A549 (cell line): ENCODE measurements at regions not wholly inside any gene's neighbourhood (a gene's known extent, or its start where the extent isn't known, plus 50 kb on each side); places are given as distances from the start of the nearest gene placed in this dataset.

Experiments
- ATAC-seq, 2 experiments: fragments of 200-7000 bp in 1 of 2; fragments of >200 bp in 1 of 2; cut with Nextera tagmentation in 1 of 2; cut with Tn5 transposase in 1 of 2; 3 replicates each; pipeline versions ENCODE4 v1.8.0 to v1.9.1; 2018 to 2020; ENCODE audit warnings: mild to moderate bottlenecking in 1 of 2, moderate library complexity in 1 of 2
- CTCF ChIA-PET: fragments of 300-600 bp; sonication (Branson Sonifier 250); formaldehyde crosslinking; extraction: SDS; loops from one replicate; lab custom pipeline; 2021; ENCODE audit warnings: antibody characterized with exemption, inconsistent platforms; lab: Yijun Ruan, JAX
- POLR2A ChIA-PET: fragments of 350-600 bp; formaldehyde crosslinking; extraction: SDS; loops from one replicate; lab custom pipeline; 2021; ENCODE audit warnings: antibody characterized with exemption, inconsistent platforms; lab: Yijun Ruan, JAX
- DNase-seq, 2 experiments: peaks; one replicate each; pipeline versions ENCODE4 v3.0.0 to v3.0.0-alpha.2; 2011 to 2016; ENCODE audit warnings: low read depth in 1 of 2, low spot score in 1 of 2
- FAIRE-seq: peaks from 2 replicates; lab custom pipeline; 2011; peaks lifted over from hg19 to GRCh38; lab: Jason Lieb, UNC
- H3K27ac ChIP-seq, 2 experiments: fragments of >200 bp; sonication (Bioruptor Twin); formaldehyde crosslinking; 3 replicates each; pipeline ENCODE4 v1.5.1; 2016 to 2017
- H3K4me1 ChIP-seq: fragments of >200 bp; sonication (Bioruptor Twin); formaldehyde crosslinking; 3 replicates; pipeline ENCODE4 v1.6.1; 2016
- H3K4me2 ChIP-seq: fragments of >200 bp; sonication (Bioruptor Twin); formaldehyde crosslinking; 3 replicates; pipeline ENCODE4 v1.6.1; 2016
- H3K4me3 ChIP-seq: fragments of >200 bp; sonication (Bioruptor Twin); formaldehyde crosslinking; 3 replicates; pipeline ENCODE4 v1.5.1; 2016
- H3K9me3 ChIP-seq: fragments of >200 bp; sonication (Bioruptor Twin); formaldehyde crosslinking; 3 replicates; pipeline ENCODE4 v1.6.1; 2016
- ATOH8 ChIP-seq: fragments of 250-450 bp; sonication (Bioruptor Pico); IDR thresholded peaks from 2 replicates; pipeline ENCODE4 v1.5.0; 2020; ENCODE audit warnings: low read depth, mild to moderate bottlenecking, moderate library complexity
- BCL3 ChIP-seq: fragments of >200 bp; sonication (Bioruptor Twin); formaldehyde crosslinking; IDR thresholded peaks from 3 replicates; pipeline ENCODE4 v1.6.1; 2016
- CBX2 ChIP-seq: fragments of 200-600 bp; sonication (generic); IDR thresholded peaks from 2 replicates; pipeline ENCODE4 v1.6.1; 2016; ENCODE audit warnings: low read depth, mild to moderate bottlenecking, borderline replicate concordance
- CBX8 ChIP-seq: fragments of 200-600 bp; sonication (generic); IDR thresholded peaks from 2 replicates; pipeline ENCODE4 v1.6.1; 2016
- CEBPB ChIP-seq, 2 experiments: fragments of >200 bp in 1 of 2; sonication (Bioruptor Twin) in 1 of 2; formaldehyde crosslinking in 1 of 2; IDR thresholded peaks; 2 replicates each; pipeline ENCODE4 v1.6.1; 2012 to 2016
- CHD4 ChIP-seq: fragments of 200-600 bp; sonication (generic); IDR thresholded peaks from 2 replicates; pipeline ENCODE4 v1.6.1; 2016; ENCODE audit warnings: antibody characterized with exemption, mild to moderate bottlenecking, borderline replicate concordance
- EHF ChIP-seq: fragments of 250-450 bp; sonication (Bioruptor Pico); IDR thresholded peaks from 2 replicates; pipeline ENCODE4 v1.5.0; 2020; ENCODE audit warnings: mild to moderate bottlenecking
- EHMT2 ChIP-seq: fragments of 200-600 bp; sonication (generic); IDR thresholded peaks from 2 replicates; pipeline ENCODE4 v1.6.1; 2016; ENCODE audit warnings: antibody characterized with exemption, low read depth, mild to moderate bottlenecking, moderate library complexity
- ELK1 ChIP-seq: fragments of 150-350 bp; IDR thresholded peaks from 2 replicates; pipeline ENCODE4 v1.6.1; 2014; ENCODE audit warnings: low read depth, mild to moderate bottlenecking, low read length
- ESRRA ChIP-seq: fragments of 150-350 bp; IDR thresholded peaks from 2 replicates; pipeline ENCODE4 v1.6.1; 2014; ENCODE audit warnings: mild to moderate bottlenecking, low read length, borderline replicate concordance
- FOXS1 ChIP-seq: fragments of 250-450 bp; sonication (Bioruptor Pico); IDR thresholded peaks from 2 replicates; pipeline ENCODE4 v1.5.0; 2020; ENCODE audit warnings: mild to moderate bottlenecking, moderate library complexity
- HEYL ChIP-seq: fragments of 250-450 bp; sonication (Bioruptor Pico); IDR thresholded peaks from 2 replicates; pipeline ENCODE4 v1.8.0; 2021; ENCODE audit warnings: mild to moderate bottlenecking, moderate library complexity
- HOXA7 ChIP-seq: fragments of 250-450 bp; sonication (Bioruptor Pico); IDR thresholded peaks from 2 replicates; pipeline ENCODE4 v1.5.0; 2020; ENCODE audit warnings: mild to moderate bottlenecking, moderate library complexity
- HOXB13 ChIP-seq: fragments of 250-450 bp; sonication (Bioruptor Pico); IDR thresholded peaks from 2 replicates; pipeline ENCODE4 v1.5.0; 2020; ENCODE audit warnings: low read depth, mild to moderate bottlenecking, moderate library complexity
- JUN ChIP-seq, 2 experiments: fragments of >200 bp; sonication (Bioruptor Twin); formaldehyde crosslinking; IDR thresholded peaks; 2 replicates in 1 of 2; 3 replicates in 1 of 2; pipeline ENCODE4 v1.6.1; 2016 to 2017
- KDM1A ChIP-seq: fragments of 200-600 bp; sonication (generic); IDR thresholded peaks from 2 replicates; pipeline ENCODE4 v1.6.1; 2016; ENCODE audit warnings: low read depth, mild to moderate bottlenecking
- KDM5A ChIP-seq: fragments of 200-600 bp; sonication (generic); IDR thresholded peaks from 2 replicates; pipeline ENCODE4 v1.6.1; 2016; ENCODE audit warnings: antibody characterized with exemption, mild to moderate bottlenecking
- MYC ChIP-seq: IDR thresholded peaks from 2 replicates; pipeline ENCODE4 v1.6.1; 2012; ENCODE audit warnings: mild to moderate bottlenecking, inconsistent platforms, low read length, improper control_type of control experiment, borderline replicate concordance
- PHF8 ChIP-seq: fragments of 200-600 bp; sonication (generic); IDR thresholded peaks from 2 replicates; pipeline ENCODE4 v1.6.1; 2016; ENCODE audit warnings: low read depth, mild to moderate bottlenecking, antibody characterized with exemption, moderate library complexity, borderline replicate concordance
- RAD21 ChIP-seq, 2 experiments: fragments of >200 bp in 1 of 2; sonication (Bioruptor Twin) in 1 of 2; formaldehyde crosslinking in 1 of 2; IDR thresholded peaks in 1 of 2; conservative IDR thresholded peaks in 1 of 2; 2 replicates in 1 of 2; 3 replicates in 1 of 2; pipeline ENCODE4 v1.6.1; 2012 to 2018; ENCODE audit warnings: inconsistent platforms in 1 of 2
- RCOR1 ChIP-seq: fragments of 150-350 bp; IDR thresholded peaks from 2 replicates; pipeline ENCODE4 v1.6.1; 2014; ENCODE audit warnings: antibody characterized with exemption, low read length, low read depth
- RFX5 ChIP-seq: fragments of 450-650 bp; IDR thresholded peaks from 2 replicates; pipeline ENCODE4 v1.7.1; 2014; ENCODE audit warnings: antibody characterized with exemption, mild to moderate bottlenecking, moderate library complexity
- SMC3 ChIP-seq: fragments of >200 bp; sonication (Bioruptor Twin); formaldehyde crosslinking; IDR thresholded peaks from 3 replicates; pipeline ENCODE4 v1.6.1; 2018; ENCODE audit warnings: inconsistent platforms
- SREBF2 ChIP-seq: fragments of 450-650 bp; IDR thresholded peaks from 2 replicates; pipeline ENCODE4 v1.6.1; 2014; ENCODE audit warnings: mild to moderate bottlenecking, moderate library complexity
- USF2 ChIP-seq: fragments of 450-650 bp; IDR thresholded peaks from 2 replicates; pipeline ENCODE4 v1.6.1; 2014; ENCODE audit warnings: antibody characterized with exemption
- ZNF302 ChIP-seq: fragments of 250-450 bp; sonication (Bioruptor Pico); IDR thresholded peaks from 2 replicates; pipeline ENCODE4 v1.9.0; 2021; ENCODE audit warnings: inconsistent platforms, mild to moderate bottlenecking, moderate library complexity
- ZSCAN20 ChIP-seq: fragments of 250-450 bp; sonication (Bioruptor Pico); IDR thresholded peaks from 2 replicates; pipeline ENCODE4 v1.8.0; 2022; ENCODE audit warnings: mild to moderate bottlenecking, moderate library complexity
- WGBS: methylation state at CpG from one replicate; pipeline ENCODE4 v1.1.6; 2017; ENCODE audit errors: missing lambda C conversion rate; 5-methylcytosine and 5-hydroxymethylcytosine counted together
- TF ChIP-seq, protein P1 (sequence below): IDR thresholded peaks from 2 replicates; pipeline ENCODE4 v1.6.1; 2012

GRCh38 chr7:50181081-50181480 is 88.0 kb upstream of the ZPBP start:
- 3% methylated on average over 7 of the region's 7 CpGs for WGBS
- DNase-seq (no peak), FAIRE-seq (no peak), ATAC-seq (no peak)
- H3K4me2 ChIP-seq: no peak overlapping the region
- CTCF ChIA-PET: no interaction called here
- no peak for TF ChIP-seq RCOR1
- TF ChIP-seq ZNF302 (CRISPR knock-in tag): no peak
- no peak for TF ChIP-seq ESRRA
- no peak for TF ChIP-seq KDM1A
- no peak for TF ChIP-seq CBX8
- no peak for TF ChIP-seq EHF (CRISPR knock-in tag)
- no peak for TF ChIP-seq RAD21 (conservative IDR thresholded peaks at IDR 0.05 in 1 of 2, IDR thresholded peaks at IDR 0.05 in 1 of 2)
- no peak for TF ChIP-seq HOXB13 (CRISPR knock-in tag)
- TF ChIP-seq SREBF2: no peak
- TF ChIP-seq USF2: no peak
- TF ChIP-seq SMC3: no peak
- no peak for TF ChIP-seq EHMT2
- no peak for TF ChIP-seq HOXA7 (CRISPR knock-in tag)
- TF ChIP-seq ZSCAN20 (CRISPR knock-in tag): no peak
- TF ChIP-seq ATOH8 (CRISPR knock-in tag): no peak
- TF ChIP-seq RFX5: no peak
- TF ChIP-seq ELK1: no peak
- TF ChIP-seq, protein P1, sequence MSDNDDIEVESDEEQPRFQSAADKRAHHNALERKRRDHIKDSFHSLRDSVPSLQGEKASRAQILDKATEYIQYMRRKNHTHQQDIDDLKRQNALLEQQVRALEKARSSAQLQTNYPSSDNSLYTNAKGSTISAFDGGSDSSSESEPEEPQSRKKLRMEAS: no peak
- no peaks in the 10 kb centered on the region for H3K4me1 ChIP-seq
- POLR2A ChIA-PET: no interaction called here
- no peak overlapping the region for H3K4me3 ChIP-seq
- no peaks in the 10 kb centered on the region for H3K9me3 ChIP-seq
- H3K27ac ChIP-seq: no peak overlapping the region

DNA sequence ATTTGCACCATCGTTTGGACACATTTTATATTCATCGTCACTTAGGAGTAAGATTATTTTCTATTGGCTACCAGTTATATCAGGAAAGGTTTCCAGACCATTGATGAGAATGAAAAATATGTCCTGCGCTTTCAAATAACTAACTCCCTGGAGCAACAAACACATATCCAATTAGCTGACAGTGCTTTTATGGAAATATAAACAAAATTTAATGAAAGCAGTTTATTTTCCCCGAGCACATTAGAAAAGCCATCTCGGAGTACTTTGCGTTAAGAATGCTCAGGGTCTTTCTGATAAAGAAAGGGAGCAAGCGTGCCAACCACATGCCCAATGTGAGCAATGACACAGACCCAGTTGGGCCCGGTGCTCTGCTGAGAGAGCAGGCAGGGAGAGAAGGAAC is 85.1 kb upstream of the ZPBP start:
- Histone ChIP-seq H3K4me1 (no peaks in the 10 kb centered on the region), H3K4me2 (no peak overlapping the region), H3K4me3 (no peak overlapping the region), H3K27ac (no peak overlapping the region), H3K9me3 (no peaks in the 10 kb centered on the region)
- WGBS: 40% methylated on average over 8 of the region's 8 CpGs
- TF ChIP-seq ATOH8 (CRISPR knock-in tag): no peak
- TF ChIP-seq SREBF2: no peak
- TF ChIP-seq EHMT2: no peak
- no peak for TF ChIP-seq PHF8
- TF ChIP-seq HEYL: no peak
- TF ChIP-seq FOXS1: no peak
- no peak for TF ChIP-seq KDM5A
- TF ChIP-seq CEBPB (IDR thresholded peaks at IDR 0.05): no peak
- no peak for TF ChIP-seq KDM1A
- TF ChIP-seq MYC: no peak
- no peak for TF ChIP-seq BCL3
- TF ChIP-seq JUN (IDR thresholded peaks at IDR 0.05): no peak
- no peak for TF ChIP-seq CBX2
- TF ChIP-seq CHD4: no peak
- DNase-seq: no peak
- ATAC-seq: no peak
- no peak for FAIRE-seq
- ChIA-PET CTCF (interaction anchor here (1.2 kb wide), 1 partner anchor 9 kb away, joined by 3 read pairs; no protein-coding TSS in a partner anchor), POLR2A (no interaction called here)
